ENCODE measurements at regions not wholly inside any gene's neighbourhood (a gene's known extent, or its start where the extent isn't known, plus 50 kb on each side); places are given as distances from the start of the nearest gene placed in this dataset.

DNA sequence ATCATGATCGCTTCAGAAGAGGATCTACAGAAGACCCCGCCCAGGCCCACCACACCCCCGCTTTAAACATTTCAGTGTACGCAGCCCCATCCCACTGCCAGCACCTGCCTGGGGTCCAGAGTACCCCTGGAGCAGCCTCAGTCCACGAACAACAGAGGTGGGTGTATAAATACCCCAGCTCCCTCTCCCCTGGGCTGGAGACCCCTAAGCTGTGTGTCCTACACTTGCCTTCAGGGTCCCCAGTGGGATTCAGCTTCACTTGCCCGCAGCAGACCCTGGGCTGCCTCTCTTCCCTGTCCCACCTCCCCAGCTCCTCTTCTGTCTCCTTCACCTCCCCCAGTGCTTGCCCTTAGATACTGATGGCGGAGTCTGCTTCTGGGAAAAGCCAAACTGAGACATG is 105.7 kb downstream of the RBFOX3 start:
- CTCF ChIA-PET: interaction anchor here (0.6 kb wide), 1 partner anchor 789 kb away, joined by 3 read pairs; no protein-coding TSS in a partner anchor
- no TSS peak for BruUV-seq (replicated peaks)
- H3K27me3 ChIP-seq (ENCODE audit: low read length): peaks cover 99% of the 10 kb centered on the region

GRCh38 chr17:79504181-79504605 is 106.7 kb downstream of the RBFOX3 start:
- Histone ChIP-seq H3K9ac (ENCODE audit: low read length) (no peak overlapping the region), H3K4me1 (ENCODE audit: insufficient read depth, low read length) (no peaks in the 10 kb centered on the region), H3K79me2 (ENCODE audit: low read length) (no peaks in the 10 kb centered on the region), H4K20me1 (ENCODE audit: low read length) (no peaks in the 10 kb centered on the region), H3K36me3 (ENCODE audit: low read depth, low read length) (no peaks in the 10 kb centered on the region), H3K27me3 (ENCODE audit: low read length) (peaks cover 96% of the 10 kb centered on the region), H2AFZ (ENCODE audit: low read length) (no peak overlapping the region), H3K4me3 (ENCODE audit: low read length) (no peak overlapping the region), H3K4me2 (ENCODE audit: low read length) (no peak overlapping the region), H3K9me3 (ENCODE audit: low read length) (no peaks in the 10 kb centered on the region), H3K27ac (ENCODE audit: low read length) (no peak overlapping the region), H3F3A (ENCODE audit: low read length, unreplicated experiment) (no peaks in the 10 kb centered on the region), H3K9me2 (replicated peaks; ENCODE audit: low read length) (no peaks in the 10 kb centered on the region)
- ChIA-PET POLR2A (ENCODE audit: unreplicated experiment) (no interaction called here), CTCF (no interaction called here)
- TF ChIP-seq EZH2phosphoT487 (IDR thresholded peaks at IDR 0.05; ENCODE audit: borderline replicate concordance, low read length) (no peak), EZH2 (IDR thresholded peaks at IDR 0.05; ENCODE audit: low read length, unreplicated experiment) (no peak), CTCF (conservative IDR thresholded peaks at IDR 0.05; ENCODE audit: low read depth, low read length) (no peak)
- ATAC-seq (peak; percentile 35; the same call in 1 of the 2 replicates), DNase-seq (peak; percentile 11)
- intact Hi-C loops (cut with micrococcal nuclease): no loop called here
- no TSS peak for BruUV-seq (replicated peaks)

More for the DNA sequence above, 105.7 kb downstream of the RBFOX3 start:
- H3K9ac ChIP-seq (ENCODE audit: low read length): no peak overlapping the region
- H3K4me1 ChIP-seq (ENCODE audit: insufficient read depth, low read length): no peaks in the 10 kb centered on the region
- H3K79me2 ChIP-seq (ENCODE audit: low read length): no peaks in the 10 kb centered on the region
- H4K20me1 ChIP-seq (ENCODE audit: low read length): no peaks in the 10 kb centered on the region
- no peak overlapping the region for H3K4me2 ChIP-seq (ENCODE audit: low read length)
- ATAC-seq (no peak), DNase-seq (no peak)
- H2AFZ ChIP-seq (ENCODE audit: low read length): no peak overlapping the region
- H3K27ac ChIP-seq (ENCODE audit: low read length): no peak overlapping the region
- H3K4me3 ChIP-seq (ENCODE audit: low read length): no peak overlapping the region
- no peaks in the 10 kb centered on the region for H3K9me3 ChIP-seq (ENCODE audit: low read length)
- intact Hi-C loops (cut with micrococcal nuclease): no loop called here
- POLR2A ChIA-PET (ENCODE audit: unreplicated experiment): no interaction called here
- TF ChIP-seq CTCF (conservative IDR thresholded peaks at IDR 0.05; ENCODE audit: low read depth, low read length): no peak
- TF ChIP-seq EZH2phosphoT487 (IDR thresholded peaks at IDR 0.05; ENCODE audit: borderline replicate concordance, low read length): no peak
- no peak for TF ChIP-seq EZH2 (IDR thresholded peaks at IDR 0.05; ENCODE audit: low read length, unreplicated experiment)
- H3K9me2 ChIP-seq (replicated peaks; ENCODE audit: low read length): no peaks in the 10 kb centered on the region
- no peaks in the 10 kb centered on the region for H3K36me3 ChIP-seq (ENCODE audit: low read depth, low read length)
- H3F3A ChIP-seq (ENCODE audit: low read length, unreplicated experiment): no peaks in the 10 kb centered on the region

DNA sequence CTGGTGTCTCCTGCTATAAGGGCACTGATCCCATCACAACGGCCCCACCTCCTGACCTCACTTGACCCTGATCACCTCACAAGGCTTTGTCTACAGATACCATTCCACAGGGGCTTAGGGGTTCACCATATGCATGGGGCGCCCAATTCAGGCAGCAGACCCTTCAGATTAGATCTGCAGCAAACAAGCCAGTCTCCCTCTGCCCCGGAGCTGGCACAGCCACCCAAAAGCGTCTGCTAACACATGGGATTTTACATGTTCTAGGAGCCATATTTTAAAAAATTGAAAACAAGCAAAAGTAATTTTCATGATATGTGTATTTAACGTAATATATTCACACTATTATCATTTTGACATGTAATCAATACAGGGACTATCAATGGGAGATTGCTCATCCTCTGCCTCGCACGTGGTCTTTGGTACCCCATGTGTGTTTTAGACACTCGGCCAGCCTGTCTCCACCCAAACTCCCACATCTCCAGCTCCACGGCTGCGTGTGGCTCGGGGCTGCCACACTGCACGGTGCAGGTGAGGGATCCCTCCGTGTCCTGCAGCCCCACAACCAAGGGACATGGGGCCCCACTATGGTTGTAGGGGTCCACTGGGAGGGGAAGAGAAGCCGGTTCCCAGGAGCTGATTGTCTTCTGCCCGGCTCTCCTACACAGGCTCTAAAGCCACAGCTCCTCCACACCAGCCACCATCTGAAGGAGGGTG is 107.6 kb downstream of the RBFOX3 start:
- Histone ChIP-seq H2AFZ (ENCODE audit: low read length) (no peak overlapping the region), H3F3A (ENCODE audit: low read length, unreplicated experiment) (no peaks in the 10 kb centered on the region), H3K9me2 (replicated peaks; ENCODE audit: low read length) (no peaks in the 10 kb centered on the region), H3K9me3 (ENCODE audit: low read length) (no peaks in the 10 kb centered on the region), H3K27ac (ENCODE audit: low read length) (no peak overlapping the region), H3K4me1 (ENCODE audit: insufficient read depth, low read length) (no peaks in the 10 kb centered on the region), H3K27me3 (ENCODE audit: low read length) (peaks cover 88% of the 10 kb centered on the region), H4K20me1 (ENCODE audit: low read length) (no peaks in the 10 kb centered on the region), H3K4me3 (ENCODE audit: low read length) (no peak overlapping the region), H3K4me2 (ENCODE audit: low read length) (no peak overlapping the region), H3K9ac (ENCODE audit: low read length) (no peak overlapping the region), H3K36me3 (ENCODE audit: low read depth, low read length) (no peaks in the 10 kb centered on the region), H3K79me2 (ENCODE audit: low read length) (no peaks in the 10 kb centered on the region)
- ChIA-PET POLR2A (ENCODE audit: unreplicated experiment) (no interaction called here), CTCF (no interaction called here)
- DNase-seq (no peak), ATAC-seq (no peak)
- TF ChIP-seq CTCF (conservative IDR thresholded peaks at IDR 0.05; ENCODE audit: low read depth, low read length): no peak
- BruUV-seq (replicated peaks): no TSS peak
- intact Hi-C loops (cut with micrococcal nuclease): no loop called here
